ENCODE measurements at regions not wholly inside any gene's neighbourhood (a gene's known extent, or its start where the extent isn't known, plus 50 kb on each side); places are given as distances from the start of the nearest gene placed in this dataset.

DNA sequence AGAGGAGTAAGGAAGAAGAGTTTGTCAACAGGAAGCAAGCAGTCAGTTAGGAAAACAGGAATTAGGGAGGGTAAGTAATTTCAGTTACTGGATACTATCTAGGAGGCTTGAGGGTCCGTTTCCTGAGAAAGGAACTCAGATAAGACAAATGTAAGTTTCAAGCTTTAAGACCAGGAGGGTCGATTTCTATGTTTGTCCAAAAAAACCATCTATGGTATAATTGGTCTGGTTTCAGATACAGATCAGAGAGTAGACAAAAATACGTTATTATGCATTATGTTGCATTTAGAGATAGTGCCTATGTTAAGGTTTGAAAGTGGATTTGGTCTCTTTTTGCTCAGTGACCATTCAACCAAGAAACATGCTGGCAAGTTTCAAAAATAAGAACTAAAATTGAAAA lies 789.6 kb upstream of the PCDH20 start:
- TF ChIP-seq ZNF384 (IDR thresholded peaks at IDR 0.05), result no peak
- TF ChIP-seq FOXK2 (IDR thresholded peaks at IDR 0.05), result no peak
- TF ChIP-seq SUZ12 (IDR thresholded peaks at IDR 0.05), result no peak
- TF ChIP-seq SP1 (IDR thresholded peaks at IDR 0.05), result no peak
- TF ChIP-seq LEF1 (IDR thresholded peaks at IDR 0.05; ENCODE audit: borderline replicate concordance), result no peak
- no peak for TF ChIP-seq FOXA1 (IDR thresholded peaks at IDR 0.05)
- no peak for TF ChIP-seq HDGF (IDR thresholded peaks at IDR 0.05; ENCODE audit: borderline replicate concordance)
- TF ChIP-seq NFRKB (IDR thresholded peaks at IDR 0.05), result no peak
- no peak for TF ChIP-seq BHLHE40 (IDR thresholded peaks at IDR 0.05; ENCODE audit: borderline replicate concordance)

Data from HEK293T (cell line).